KMS-11 (cell line): ENCODE measurements at regions not wholly inside any gene's neighbourhood (a gene's known extent, or its start where the extent isn't known, plus 50 kb on each side); places are given as distances from the start of the nearest gene placed in this dataset.

Source experiments
- H2AFZ ChIP-seq: fragments of 200-600 bp; sonication (generic); 2 replicates; pipeline ENCODE4 v1.6.1; 2016; ENCODE audit warnings: antibody characterized with exemption, mixed run types, low read depth
- H3K27ac ChIP-seq: fragments of 200-600 bp; sonication (generic); 2 replicates; pipeline ENCODE4 v1.6.1; 2016; ENCODE audit warnings: mild to moderate bottlenecking, mixed run types
- H3K27me3 ChIP-seq: fragments of 200-600 bp; sonication (generic); 2 replicates; pipeline ENCODE4 v1.6.1; 2017; ENCODE audit warnings: mild to moderate bottlenecking, low read depth, mixed run types, moderate library complexity; ENCODE audit not compliant: insufficient read depth
- H3K36me3 ChIP-seq: fragments of 200-600 bp; sonication (generic); 2 replicates; pipeline ENCODE4 v1.6.1; 2017; ENCODE audit warnings: mild to moderate bottlenecking, mixed run types; ENCODE audit not compliant: insufficient read depth
- H3K4me1 ChIP-seq: fragments of 200-600 bp; sonication (generic); 2 replicates; pipeline ENCODE4 v1.6.1; 2016; ENCODE audit warnings: mild to moderate bottlenecking, low read depth, mixed run types; ENCODE audit not compliant: poor library complexity, severe bottlenecking
- H3K4me2 ChIP-seq: fragments of 200-600 bp; sonication (generic); 2 replicates; pipeline ENCODE4 v1.7.0; 2016; ENCODE audit warnings: mild to moderate bottlenecking, mixed run types
- H3K4me3 ChIP-seq: fragments of 200-600 bp; sonication (generic); IDR thresholded peaks from 2 replicates; pipeline ENCODE4 v1.6.1; 2017; ENCODE audit warnings: low read depth, low read length, mixed read lengths; ENCODE audit not compliant: insufficient read depth
- H3K79me2 ChIP-seq: fragments of 200-600 bp; sonication (generic); 2 replicates; pipeline ENCODE4 v1.6.1; 2016; ENCODE audit warnings: low read depth, mixed run types; ENCODE audit not compliant: insufficient read depth
- H3K9ac ChIP-seq: fragments of 200-600 bp; sonication (generic); 2 replicates; pipeline ENCODE4 v1.6.1; 2016; ENCODE audit warnings: mild to moderate bottlenecking, mixed run types
- H4K20me1 ChIP-seq: fragments of 200-600 bp; sonication (generic); 2 replicates; pipeline ENCODE4 v1.6.1; 2016; ENCODE audit warnings: mild to moderate bottlenecking, mixed run types; ENCODE audit not compliant: insufficient read depth
- CTCF ChIP-seq: fragments of 200-600 bp; sonication (generic); conservative IDR thresholded peaks from 2 replicates; pipeline ENCODE4 v1.6.1; 2017; ENCODE audit warnings: low read depth, mild to moderate bottlenecking, antibody characterized with exemption, low read length, moderate library complexity, mixed read lengths

DNA sequence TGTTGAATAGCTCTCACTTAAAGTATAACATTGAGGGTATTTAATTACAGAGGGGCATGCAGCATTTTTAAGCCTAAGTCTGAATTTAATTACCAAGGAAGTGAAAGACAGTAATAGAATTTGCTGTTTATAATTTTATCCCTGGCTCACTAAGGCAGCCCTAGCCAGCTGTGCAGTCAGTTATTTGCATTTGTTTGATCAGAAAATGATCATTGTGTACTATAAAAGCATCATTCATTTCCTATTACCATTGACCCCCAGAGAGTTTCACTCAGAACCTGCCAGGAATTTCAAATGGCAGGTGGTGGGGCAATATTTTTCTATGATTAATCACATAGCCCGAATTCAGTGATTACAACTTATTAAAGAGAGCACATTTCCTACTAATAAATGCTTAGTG, 277.1 kb upstream of the KAZN start:
- Histone ChIP-seq H3K36me3 (no peaks in the 10 kb centered on the region), H3K27me3 (no peaks in the 10 kb centered on the region), H3K4me3 (no peak overlapping the region), H3K4me2 (no peak overlapping the region), H3K4me1 (no peaks in the 10 kb centered on the region), H2AFZ (no peak overlapping the region), H3K27ac (no peak overlapping the region), H3K9ac (no peak overlapping the region), H4K20me1 (no peaks in the 10 kb centered on the region), H3K79me2 (no peaks in the 10 kb centered on the region)
- no peak for TF ChIP-seq CTCF

- H2AFZ ChIP-seq, result no peak overlapping the region
- no peaks in the 10 kb centered on the region for H3K27me3 ChIP-seq
- no peaks in the 10 kb centered on the region for H3K4me1 ChIP-seq
- H3K4me3 ChIP-seq, result no peak overlapping the region
- no peak overlapping the region for H3K4me2 ChIP-seq
- no peaks in the 10 kb centered on the region for H4K20me1 ChIP-seq
- TF ChIP-seq CTCF, result no peak
- no peak overlapping the region for H3K9ac ChIP-seq
- H3K27ac ChIP-seq, result no peak overlapping the region
- no peaks in the 10 kb centered on the region for H3K36me3 ChIP-seq
- H3K79me2 ChIP-seq, result no peaks in the 10 kb centered on the region
Observed at GRCh38 chr1:14323568-14324247, 274.8 kb upstream of the KAZN start.

GRCh38 chr1:14324248-14324630, 274.2 kb upstream of the KAZN start:
- Histone ChIP-seq H3K27ac (no peak overlapping the region), H2AFZ (no peak overlapping the region), H3K4me1 (no peaks in the 10 kb centered on the region), H3K4me3 (no peak overlapping the region), H3K36me3 (no peaks in the 10 kb centered on the region), H4K20me1 (no peaks in the 10 kb centered on the region), H3K79me2 (no peaks in the 10 kb centered on the region), H3K4me2 (no peak overlapping the region), H3K27me3 (no peaks in the 10 kb centered on the region), H3K9ac (no peak overlapping the region)
- TF ChIP-seq CTCF, result no peak

GRCh38 chr1:14326857-14327256, 271.6 kb upstream of the KAZN start:
- no peaks in the 10 kb centered on the region for H3K36me3 ChIP-seq
- no peaks in the 10 kb centered on the region for H3K27me3 ChIP-seq
- H3K4me1 ChIP-seq, result no peaks in the 10 kb centered on the region
- no peak overlapping the region for H2AFZ ChIP-seq
- no peaks in the 10 kb centered on the region for H4K20me1 ChIP-seq
- H3K9ac ChIP-seq, result no peak overlapping the region
- no peak overlapping the region for H3K4me2 ChIP-seq
- H3K79me2 ChIP-seq, result no peaks in the 10 kb centered on the region
- no peak overlapping the region for H3K27ac ChIP-seq
- no peak overlapping the region for H3K4me3 ChIP-seq
- TF ChIP-seq CTCF, result no peak
